WTC11 (cell line): ENCODE measurements at regions not wholly inside any gene's neighbourhood (a gene's known extent, or its start where the extent isn't known, plus 50 kb on each side); places are given as distances from the start of the nearest gene placed in this dataset.

Source experiments
- ATAC-seq: fragments of 200-7000 bp; cut with Tn5 transposase; 2 replicates; pipeline ENCODE4 v1.10.0; 2021; ENCODE audit warnings: mild to moderate bottlenecking, moderate library complexity
- CTCF ChIA-PET: fragments of 300-600 bp; sonication (Branson Sonifier 250); formaldehyde crosslinking; loops from one replicate; lab custom pipeline; 2021; ENCODE audit warnings: antibody characterized with exemption; lab: Charles Lee
- POLR2A ChIA-PET: fragments of 350-600 bp; sonication (Branson Sonifier 250); formaldehyde crosslinking; loops from one replicate; lab custom pipeline; 2021; ENCODE audit warnings: antibody characterized with exemption; lab: Charles Lee
- DNase-seq: peaks from one replicate; pipeline ENCODE4 v3.0.0; 2021; ENCODE audit warnings: low spot score
- H3K27ac Mint-ChIP-seq: 2 replicates; pipeline ENCODE4 v1.8.0; 2021; ENCODE audit warnings: mixed read lengths
- H3K27me3 Mint-ChIP-seq: 2 replicates; pipeline ENCODE4 v1.8.0; 2021; ENCODE audit warnings: low read depth, mild to moderate bottlenecking, moderate library complexity, mixed read lengths
- H3K36me3 Mint-ChIP-seq: 2 replicates; pipeline ENCODE4 v1.8.0; 2021; ENCODE audit warnings: mixed read lengths
- H3K4me1 Mint-ChIP-seq: 2 replicates; pipeline ENCODE4 v1.8.0; 2022; ENCODE audit warnings: mixed read lengths
- H3K4me3 Mint-ChIP-seq: 2 replicates; pipeline ENCODE4 v1.8.0; 2021; ENCODE audit warnings: mild to moderate bottlenecking, moderate library complexity, mixed read lengths
- H3K9me3 Mint-ChIP-seq: 2 replicates; pipeline ENCODE4 v1.8.0; 2021; ENCODE audit warnings: mixed read lengths
- FOXJ3 ChIP-seq: sonication (generic); formaldehyde crosslinking; IDR thresholded peaks from 2 replicates; pipeline ENCODE4 v1.9.0; 2021; ENCODE audit warnings: missing genetic modification reagents, mild to moderate bottlenecking, borderline replicate concordance
- FOXK1 ChIP-seq: sonication (generic); formaldehyde crosslinking; IDR thresholded peaks from 2 replicates; pipeline ENCODE4 v1.8.0; 2022; ENCODE audit warnings: mild to moderate bottlenecking, moderate library complexity, missing genetic modification reagents
- GRHL2 ChIP-seq: fragments of 250-450 bp; sonication (Bioruptor Pico); IDR thresholded peaks from 2 replicates; pipeline ENCODE4 v1.8.0; 2022; ENCODE audit warnings: mild to moderate bottlenecking, moderate library complexity; ENCODE audit not compliant: insufficient replicate concordance, severe bottlenecking
- GTF2I ChIP-seq: fragments of 250-450 bp; sonication (Bioruptor Pico); conservative IDR thresholded peaks from 2 replicates; pipeline ENCODE4 v1.4.0; 2021; ENCODE audit warnings: mild to moderate bottlenecking
- NFYB ChIP-seq: sonication (generic); formaldehyde crosslinking; conservative IDR thresholded peaks from 2 replicates; pipeline ENCODE4 v1.8.0; 2022; ENCODE audit warnings: low read depth, missing genetic modification reagents
- NR3C1 ChIP-seq: sonication (generic); formaldehyde crosslinking; conservative IDR thresholded peaks from 2 replicates; pipeline ENCODE4 v1.8.1; 2023; ENCODE audit warnings: low read depth, mild to moderate bottlenecking, missing genetic modification reagents
- SOX15 ChIP-seq: fragments of 250-450 bp; sonication (Bioruptor Pico); IDR thresholded peaks from 2 replicates; pipeline ENCODE4 v1.9.0; 2021; ENCODE audit warnings: mild to moderate bottlenecking
- TEAD1 ChIP-seq: sonication (generic); formaldehyde crosslinking; IDR thresholded peaks from 2 replicates; pipeline ENCODE4 v1.8.0; 2022; ENCODE audit warnings: mild to moderate bottlenecking, missing genetic modification reagents
- ZNF416 ChIP-seq: fragments of 250-450 bp; sonication (Bioruptor Pico); IDR thresholded peaks from 2 replicates; pipeline ENCODE4 v1.9.0; 2021; ENCODE audit warnings: mild to moderate bottlenecking, inconsistent platforms
- ZNF423 ChIP-seq: fragments of 250-450 bp; sonication (Bioruptor Pico); IDR thresholded peaks from 2 replicates; pipeline ENCODE4 v2.1.2; 2022; ENCODE audit warnings: mild to moderate bottlenecking, moderate library complexity
- TF ChIP-seq, protein P1 (sequence below): sonication (generic); formaldehyde crosslinking; IDR thresholded peaks from 2 replicates; pipeline ENCODE4 v1.8.1; 2022; ENCODE audit warnings: low read depth, missing genetic modification reagents, borderline replicate concordance
- TF ChIP-seq, protein P2 (sequence below): sonication (generic); formaldehyde crosslinking; IDR thresholded peaks from 2 replicates; pipeline ENCODE4 v1.8.0; 2022; ENCODE audit warnings: mild to moderate bottlenecking, missing genetic modification reagents
- TF ChIP-seq, protein P3 (sequence below): sonication (generic); formaldehyde crosslinking; IDR thresholded peaks from 2 replicates; pipeline ENCODE4 v1.8.1; 2022; ENCODE audit warnings: missing genetic modification reagents, borderline replicate concordance
- TF ChIP-seq, protein P4 (sequence below): sonication (generic); formaldehyde crosslinking; IDR thresholded peaks from 2 replicates; pipeline ENCODE4 v1.8.0; 2022; ENCODE audit warnings: mild to moderate bottlenecking, missing genetic modification reagents
- TF ChIP-seq, protein P5 (sequence below): fragments of 250-450 bp; sonication (Bioruptor Pico); IDR thresholded peaks from 2 replicates; pipeline ENCODE4 v1.9.0; 2021; ENCODE audit warnings: moderate library complexity, mild to moderate bottlenecking, inconsistent platforms, borderline replicate concordance
- TF ChIP-seq, protein P6 (sequence below): sonication (generic); formaldehyde crosslinking; IDR thresholded peaks from 2 replicates; pipeline ENCODE4 v1.8.1; 2023; ENCODE audit warnings: mild to moderate bottlenecking, missing genetic modification reagents, moderate library complexity
- TF ChIP-seq, protein P7 (sequence below): fragments of 250-450 bp; sonication (Bioruptor Pico); IDR thresholded peaks from 2 replicates; pipeline ENCODE4 v1.9.0; 2021; ENCODE audit warnings: mild to moderate bottlenecking
- TF ChIP-seq, protein P8 (sequence below): sonication (generic); formaldehyde crosslinking; IDR thresholded peaks from 2 replicates; pipeline ENCODE4 v1.8.1; 2022; ENCODE audit warnings: mild to moderate bottlenecking, moderate library complexity, missing genetic modification reagents

DNA sequence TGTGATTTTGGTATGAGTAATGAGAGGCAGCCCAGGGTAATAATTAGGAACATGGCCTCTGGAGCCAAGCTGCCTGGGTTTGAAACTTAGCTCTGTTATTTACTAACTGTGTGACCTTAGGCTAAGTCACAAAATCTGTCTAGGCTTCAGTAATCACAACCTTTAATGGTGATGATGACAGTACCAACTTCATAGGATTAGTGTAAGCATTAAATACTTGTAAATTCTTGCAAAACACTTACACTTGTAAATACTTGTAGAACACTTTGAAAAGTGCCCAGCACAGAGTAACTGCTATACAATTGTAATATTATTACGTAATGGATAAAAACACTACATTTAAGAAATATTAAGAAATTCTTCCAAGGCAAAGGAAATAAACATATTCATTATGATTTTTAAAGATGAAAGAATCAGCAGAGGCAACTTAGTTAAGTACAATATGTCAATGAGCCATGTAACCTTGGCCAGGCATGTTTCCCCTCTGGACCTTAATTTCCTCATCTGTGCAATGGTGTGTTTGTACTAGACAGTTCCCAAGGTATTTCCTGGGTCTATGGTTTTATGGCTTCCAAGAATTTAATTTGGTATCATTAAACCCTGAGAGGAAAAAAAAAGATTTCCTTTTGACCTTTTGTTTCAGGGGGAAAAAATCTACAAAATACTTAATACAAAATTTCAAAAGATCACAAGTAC is 628.5 kb upstream of the KLHL1 start:
- no peak for DNase-seq
- Mint-ChIP-seq H3K4me1 (peaks cover 5% of the 10 kb centered on the region; the same call in 1 of the 2 replicates), H3K4me3 (no peak overlapping the region), H3K36me3 (no peaks in the 10 kb centered on the region), H3K9me3 (no peaks in the 10 kb centered on the region), H3K27ac (no peak overlapping the region), H3K27me3 (no peaks in the 10 kb centered on the region)
- ATAC-seq = no peak
- ChIA-PET POLR2A (no interaction called here), CTCF (no interaction called here)
- TF ChIP-seq SOX15 (CRISPR knock-in tag) (no peak), FOXK1 (no peak), GTF2I (CRISPR knock-in tag) (no peak), ZNF423 (CRISPR knock-in tag) (no peak), NR3C1 (no peak), TEAD1 (CRISPR knock-in tag) (no peak), ZNF416 (CRISPR knock-in tag) (no peak), NFYB (CRISPR knock-in tag) (no peak), GRHL2 (CRISPR knock-in tag) (no peak), FOXJ3 (CRISPR knock-in tag) (no peak)
- TF ChIP-seq, protein P1, sequence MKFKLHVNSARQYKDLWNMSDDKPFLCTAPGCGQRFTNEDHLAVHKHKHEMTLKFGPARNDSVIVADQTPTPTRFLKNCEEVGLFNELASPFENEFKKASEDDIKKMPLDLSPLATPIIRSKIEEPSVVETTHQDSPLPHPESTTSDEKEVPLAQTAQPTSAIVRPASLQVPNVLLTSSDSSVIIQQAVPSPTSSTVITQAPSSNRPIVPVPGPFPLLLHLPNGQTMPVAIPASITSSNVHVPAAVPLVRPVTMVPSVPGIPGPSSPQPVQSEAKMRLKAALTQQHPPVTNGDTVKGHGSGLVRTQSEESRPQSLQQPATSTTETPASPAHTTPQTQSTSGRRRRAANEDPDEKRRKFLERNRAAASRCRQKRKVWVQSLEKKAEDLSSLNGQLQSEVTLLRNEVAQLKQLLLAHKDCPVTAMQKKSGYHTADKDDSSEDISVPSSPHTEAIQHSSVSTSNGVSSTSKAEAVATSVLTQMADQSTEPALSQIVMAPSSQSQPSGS (CRISPR knock-in tag) = no peak
- TF ChIP-seq, protein P2, sequence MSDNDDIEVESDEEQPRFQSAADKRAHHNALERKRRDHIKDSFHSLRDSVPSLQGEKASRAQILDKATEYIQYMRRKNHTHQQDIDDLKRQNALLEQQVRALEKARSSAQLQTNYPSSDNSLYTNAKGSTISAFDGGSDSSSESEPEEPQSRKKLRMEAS = no peak
- TF ChIP-seq, protein P3, sequence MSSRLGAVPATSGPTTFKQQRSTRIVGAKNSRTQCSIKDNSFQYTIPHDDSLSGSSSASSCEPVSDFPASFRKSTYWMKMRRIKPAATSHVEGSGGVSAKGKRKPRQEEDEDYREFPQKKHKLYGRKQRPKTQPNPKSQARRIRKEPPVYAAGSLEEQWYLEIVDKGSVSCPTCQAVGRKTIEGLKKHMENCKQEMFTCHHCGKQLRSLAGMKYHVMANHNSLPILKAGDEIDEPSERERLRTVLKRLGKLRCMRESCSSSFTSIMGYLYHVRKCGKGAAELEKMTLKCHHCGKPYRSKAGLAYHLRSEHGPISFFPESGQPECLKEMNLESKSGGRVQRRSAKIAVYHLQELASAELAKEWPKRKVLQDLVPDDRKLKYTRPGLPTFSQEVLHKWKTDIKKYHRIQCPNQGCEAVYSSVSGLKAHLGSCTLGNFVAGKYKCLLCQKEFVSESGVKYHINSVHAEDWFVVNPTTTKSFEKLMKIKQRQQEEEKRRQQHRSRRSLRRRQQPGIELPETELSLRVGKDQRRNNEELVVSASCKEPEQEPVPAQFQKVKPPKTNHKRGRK = no peak
- TF ChIP-seq, protein P4, sequence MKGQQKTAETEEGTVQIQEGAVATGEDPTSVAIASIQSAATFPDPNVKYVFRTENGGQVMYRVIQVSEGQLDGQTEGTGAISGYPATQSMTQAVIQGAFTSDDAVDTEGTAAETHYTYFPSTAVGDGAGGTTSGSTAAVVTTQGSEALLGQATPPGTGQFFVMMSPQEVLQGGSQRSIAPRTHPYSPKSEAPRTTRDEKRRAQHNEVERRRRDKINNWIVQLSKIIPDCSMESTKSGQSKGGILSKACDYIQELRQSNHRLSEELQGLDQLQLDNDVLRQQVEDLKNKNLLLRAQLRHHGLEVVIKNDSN (CRISPR knock-in tag) = no peak
- TF ChIP-seq, protein P5, sequence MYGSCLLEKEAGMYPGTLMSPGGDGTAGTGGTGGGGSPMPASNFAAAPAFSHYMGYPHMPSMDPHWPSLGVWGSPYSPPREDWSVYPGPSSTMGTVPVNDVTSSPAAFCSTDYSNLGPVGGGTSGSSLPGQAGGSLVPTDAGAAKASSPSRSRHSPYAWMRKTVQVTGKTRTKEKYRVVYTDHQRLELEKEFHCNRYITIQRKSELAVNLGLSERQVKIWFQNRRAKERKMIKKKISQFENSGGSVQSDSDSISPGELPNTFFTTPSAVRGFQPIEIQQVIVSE (CRISPR knock-in tag) = no peak
- TF ChIP-seq, protein P6, sequence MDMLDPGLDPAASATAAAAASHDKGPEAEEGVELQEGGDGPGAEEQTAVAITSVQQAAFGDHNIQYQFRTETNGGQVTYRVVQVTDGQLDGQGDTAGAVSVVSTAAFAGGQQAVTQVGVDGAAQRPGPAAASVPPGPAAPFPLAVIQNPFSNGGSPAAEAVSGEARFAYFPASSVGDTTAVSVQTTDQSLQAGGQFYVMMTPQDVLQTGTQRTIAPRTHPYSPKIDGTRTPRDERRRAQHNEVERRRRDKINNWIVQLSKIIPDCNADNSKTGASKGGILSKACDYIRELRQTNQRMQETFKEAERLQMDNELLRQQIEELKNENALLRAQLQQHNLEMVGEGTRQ = no peak
- TF ChIP-seq, protein P7, sequence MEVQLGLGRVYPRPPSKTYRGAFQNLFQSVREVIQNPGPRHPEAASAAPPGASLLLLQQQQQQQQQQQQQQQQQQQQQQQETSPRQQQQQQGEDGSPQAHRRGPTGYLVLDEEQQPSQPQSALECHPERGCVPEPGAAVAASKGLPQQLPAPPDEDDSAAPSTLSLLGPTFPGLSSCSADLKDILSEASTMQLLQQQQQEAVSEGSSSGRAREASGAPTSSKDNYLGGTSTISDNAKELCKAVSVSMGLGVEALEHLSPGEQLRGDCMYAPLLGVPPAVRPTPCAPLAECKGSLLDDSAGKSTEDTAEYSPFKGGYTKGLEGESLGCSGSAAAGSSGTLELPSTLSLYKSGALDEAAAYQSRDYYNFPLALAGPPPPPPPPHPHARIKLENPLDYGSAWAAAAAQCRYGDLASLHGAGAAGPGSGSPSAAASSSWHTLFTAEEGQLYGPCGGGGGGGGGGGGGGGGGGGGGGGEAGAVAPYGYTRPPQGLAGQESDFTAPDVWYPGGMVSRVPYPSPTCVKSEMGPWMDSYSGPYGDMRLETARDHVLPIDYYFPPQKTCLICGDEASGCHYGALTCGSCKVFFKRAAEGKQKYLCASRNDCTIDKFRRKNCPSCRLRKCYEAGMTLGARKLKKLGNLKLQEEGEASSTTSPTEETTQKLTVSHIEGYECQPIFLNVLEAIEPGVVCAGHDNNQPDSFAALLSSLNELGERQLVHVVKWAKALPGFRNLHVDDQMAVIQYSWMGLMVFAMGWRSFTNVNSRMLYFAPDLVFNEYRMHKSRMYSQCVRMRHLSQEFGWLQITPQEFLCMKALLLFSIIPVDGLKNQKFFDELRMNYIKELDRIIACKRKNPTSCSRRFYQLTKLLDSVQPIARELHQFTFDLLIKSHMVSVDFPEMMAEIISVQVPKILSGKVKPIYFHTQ = no peak
- TF ChIP-seq, protein P8, sequence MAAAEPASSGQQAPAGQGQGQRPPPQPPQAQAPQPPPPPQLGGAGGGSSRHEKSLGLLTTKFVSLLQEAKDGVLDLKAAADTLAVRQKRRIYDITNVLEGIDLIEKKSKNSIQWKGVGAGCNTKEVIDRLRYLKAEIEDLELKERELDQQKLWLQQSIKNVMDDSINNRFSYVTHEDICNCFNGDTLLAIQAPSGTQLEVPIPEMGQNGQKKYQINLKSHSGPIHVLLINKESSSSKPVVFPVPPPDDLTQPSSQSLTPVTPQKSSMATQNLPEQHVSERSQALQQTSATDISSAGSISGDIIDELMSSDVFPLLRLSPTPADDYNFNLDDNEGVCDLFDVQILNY = no peak
